CD4-positive, alpha-beta T cell treated with Interferon alpha-2 for 1 hour (primary cell): ENCODE measurements at regions not wholly inside any gene's neighbourhood (a gene's known extent, or its start where the extent isn't known, plus 50 kb on each side); places are given as distances from the start of the nearest gene placed in this dataset.
"Not testable (repeated sequence)": the region's sequence is repeated elsewhere in the genome, so short reads cannot be mapped to it uniquely, and the experiment has no call there.

ENCODE experiments used
- DNase-seq, 2 donors: peaks; one replicate each; pipeline ENCODE4 v3.0.0-alpha.2; 2020 to 2022

DNA sequence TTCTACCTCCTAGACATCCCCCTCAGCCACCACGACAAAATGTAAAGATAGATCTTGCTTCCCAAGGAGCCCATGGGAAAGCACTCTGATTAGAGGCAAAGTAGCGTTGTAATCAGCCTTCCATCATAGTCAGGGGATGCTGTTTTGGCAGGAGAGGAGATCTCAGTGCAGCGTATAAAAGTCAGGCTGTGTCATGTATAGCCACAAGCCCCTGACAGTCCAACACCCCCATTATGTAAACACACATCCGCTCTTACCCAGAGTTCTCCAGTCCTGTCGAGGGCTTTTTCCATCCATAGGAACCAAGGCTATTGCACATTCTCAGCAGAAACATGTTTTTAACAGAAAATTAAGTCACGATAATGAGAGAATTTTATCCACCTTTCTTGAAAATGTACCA is 156.3 kb downstream of the CYSLTR2 start:
- DNase-seq: no peak

DNA sequence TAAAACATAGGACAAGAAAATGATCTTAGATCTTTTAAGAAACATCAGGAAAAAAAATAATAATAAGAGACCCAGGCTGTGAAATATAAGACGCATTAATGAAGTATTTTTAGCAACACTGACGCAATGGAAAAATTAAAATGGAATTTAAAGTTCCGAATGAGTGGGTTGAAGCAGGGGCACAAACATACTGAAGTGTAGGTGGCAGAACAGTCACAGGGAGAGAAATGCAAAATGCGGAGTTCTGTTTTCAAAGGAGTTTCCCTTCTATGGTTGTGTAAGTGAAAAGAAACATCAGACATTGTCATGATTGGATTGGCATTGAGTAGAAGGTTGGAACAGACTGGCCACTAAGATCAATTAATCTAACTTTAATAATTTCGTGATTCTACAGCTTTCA is 159.8 kb downstream of the CYSLTR2 start:
- no peak for DNase-seq

GRCh38 chr13:48816700-48817099 is 159.0 kb upstream of the FNDC3A start:
- no peak for DNase-seq

GRCh38 chr13:48817166-48817802 is 158.4 kb upstream of the FNDC3A start:
- peak in 1 of 2 donors; percentile 28 for DNase-seq

DNA sequence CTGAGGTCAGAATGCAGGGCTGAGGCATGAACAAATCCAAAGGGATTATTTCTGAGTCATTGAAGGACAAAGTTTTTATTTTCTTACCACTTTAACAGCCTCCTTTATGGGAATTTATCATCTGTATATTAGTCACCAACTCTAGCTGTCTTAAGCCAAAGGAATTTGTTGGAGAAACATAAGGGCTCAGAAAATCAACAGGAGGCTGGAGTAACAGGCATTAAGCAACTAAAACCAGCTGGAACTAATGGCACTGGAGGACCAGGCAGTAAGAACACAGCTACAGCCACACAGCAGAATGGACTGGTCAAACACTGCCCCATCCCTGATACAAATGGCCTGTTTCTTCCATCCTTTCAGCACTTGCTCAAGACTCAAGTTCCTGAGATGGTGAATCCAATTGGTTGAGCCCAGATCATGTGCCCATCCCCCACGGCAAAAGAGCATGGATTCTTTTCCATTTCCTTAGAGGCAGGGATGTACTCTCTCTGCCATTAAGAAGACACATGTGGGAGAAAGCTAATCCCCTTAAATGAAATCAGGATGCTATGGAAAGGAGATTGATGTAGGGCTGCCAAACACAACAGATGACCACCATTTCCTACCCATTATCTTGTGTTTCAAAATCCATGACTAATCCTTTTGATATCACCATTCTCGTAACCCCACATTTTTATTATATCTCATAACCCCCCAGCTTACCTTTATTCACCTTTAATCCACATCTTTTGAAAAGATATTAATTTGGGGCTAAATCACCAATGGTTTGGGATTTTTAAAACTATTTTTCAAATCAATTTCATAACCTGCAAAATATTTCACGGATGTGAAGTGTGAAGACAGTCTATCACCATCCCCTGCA is 157.0 kb upstream of the FNDC3A start:
- no peak for DNase-seq

- no peak for DNase-seq
Observed at GRCh38 chr13:48819376-48819775, 156.3 kb upstream of the FNDC3A start.

- DNase-seq: no peak
Observed at GRCh38 chr13:48819899-48820298, 155.8 kb upstream of the FNDC3A start.

GRCh38 chr13:48823526-48823925 is 152.2 kb upstream of the FNDC3A start:
- DNase-seq: not testable (repeated sequence)

- no peak for DNase-seq
Observed at GRCh38 chr13:48826039-48826438, 149.7 kb upstream of the FNDC3A start.

- DNase-seq: not testable (repeated sequence)
Observed at GRCh38 chr13:48826922-48827454, 148.7 kb upstream of the FNDC3A start.

DNA sequence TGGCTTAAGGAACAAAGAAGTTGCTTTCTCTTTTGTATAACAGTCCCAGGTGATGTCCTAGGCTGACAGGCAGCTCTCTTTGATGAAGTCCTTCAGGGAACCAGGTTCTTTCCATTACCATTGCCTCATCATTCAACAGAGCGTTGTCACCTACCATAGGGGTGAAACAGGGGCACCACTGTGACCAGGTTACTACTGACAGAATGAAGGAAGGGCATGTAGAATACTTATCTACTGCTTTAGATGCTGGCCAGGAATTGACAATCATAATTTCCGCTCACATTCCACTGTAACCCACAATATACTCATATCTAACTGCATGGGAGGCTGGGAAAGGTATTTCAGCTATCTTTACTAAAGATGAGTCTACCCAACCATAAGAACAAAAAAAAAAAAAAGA is 148.0 kb upstream of the FNDC3A start:
- DNase-seq: no peak

GRCh38 chr13:48828962-48829411 is 146.7 kb upstream of the FNDC3A start:
- DNase-seq: peak in 1 of 2 donors; percentile 7

DNA sequence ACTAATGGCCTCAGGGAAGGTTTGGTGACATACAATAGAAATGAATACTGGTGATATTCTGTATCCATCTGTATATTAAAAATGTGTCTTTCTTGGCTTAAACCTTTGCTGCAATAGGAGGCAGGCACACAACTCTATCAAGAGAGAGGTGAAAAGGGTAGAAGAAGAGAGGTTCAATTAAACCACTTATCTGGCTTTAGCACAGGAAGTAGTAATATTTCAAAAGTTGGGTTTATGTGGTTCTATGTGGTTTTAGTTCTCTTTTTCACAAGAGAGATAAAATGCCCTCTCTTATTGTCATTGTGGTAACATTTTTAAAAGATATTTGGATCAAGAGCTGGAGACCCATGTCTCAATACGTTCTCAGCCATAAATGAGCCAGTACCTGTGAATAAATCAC is 146.2 kb upstream of the FNDC3A start:
- DNase-seq: peak in 1 of 2 donors; percentile 7

- DNase-seq: no peak
Observed at GRCh38 chr13:48831248-48831647, 144.5 kb upstream of the FNDC3A start.

GRCh38 chr13:48833412-48833811 is 142.3 kb upstream of the FNDC3A start:
- DNase-seq: no peak

DNA sequence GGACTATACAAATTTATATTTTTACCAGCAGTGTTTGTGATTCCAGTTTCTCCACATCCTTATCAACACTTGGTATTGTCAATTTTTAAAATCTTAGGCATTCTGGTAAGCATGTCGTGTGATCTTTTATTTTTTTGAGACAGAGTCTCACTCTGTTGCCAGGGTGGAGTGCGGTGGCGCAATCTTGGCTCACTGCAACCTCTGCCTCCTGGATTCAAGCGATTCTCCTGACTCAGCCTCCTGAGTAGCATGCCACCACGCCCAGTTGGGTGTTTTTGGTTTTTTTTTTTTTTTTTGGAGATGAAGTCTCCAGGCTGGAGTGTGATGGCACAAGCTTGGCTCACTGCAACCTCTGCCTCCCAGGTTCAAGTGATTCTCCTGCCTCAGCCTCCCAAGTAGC is 140.4 kb upstream of the FNDC3A start:
- not testable (repeated sequence) for DNase-seq

DNA sequence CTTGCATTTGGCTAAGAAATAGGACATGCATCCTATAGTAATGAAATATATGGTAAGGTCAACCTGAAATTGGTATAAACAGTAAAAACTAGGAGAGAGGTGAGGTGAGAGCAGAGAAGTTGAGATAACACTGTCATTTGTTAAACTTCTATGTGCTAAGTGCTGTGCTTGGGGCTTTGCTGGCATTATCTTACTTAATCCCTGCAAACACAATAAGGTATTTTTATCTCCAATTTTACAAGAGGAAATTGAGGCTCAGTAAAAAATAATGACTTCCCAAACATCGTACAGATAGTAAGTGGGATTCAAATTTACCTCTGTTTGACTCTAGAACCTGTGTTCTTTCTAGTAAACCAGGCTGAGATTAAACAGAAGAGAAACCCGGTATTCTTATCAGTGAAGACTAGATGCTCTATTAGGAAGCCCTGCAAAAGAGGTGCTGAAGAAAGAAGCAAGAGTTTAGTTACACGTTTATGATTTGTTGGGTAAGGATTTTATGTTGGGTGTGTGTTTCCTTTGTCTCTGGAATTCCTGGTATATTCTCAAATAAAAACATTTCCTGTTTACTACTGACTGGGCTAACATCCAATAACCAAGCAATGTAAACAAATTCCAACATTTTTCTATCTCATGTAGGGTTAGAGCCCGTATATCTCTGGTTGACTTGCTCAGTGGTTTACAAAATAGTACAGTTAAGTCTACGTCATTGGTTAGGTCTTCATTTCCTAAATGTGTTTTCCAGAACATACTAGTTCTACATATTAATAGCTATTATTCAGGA is 137.3 kb upstream of the FNDC3A start:
- DNase-seq: no peak

DNA sequence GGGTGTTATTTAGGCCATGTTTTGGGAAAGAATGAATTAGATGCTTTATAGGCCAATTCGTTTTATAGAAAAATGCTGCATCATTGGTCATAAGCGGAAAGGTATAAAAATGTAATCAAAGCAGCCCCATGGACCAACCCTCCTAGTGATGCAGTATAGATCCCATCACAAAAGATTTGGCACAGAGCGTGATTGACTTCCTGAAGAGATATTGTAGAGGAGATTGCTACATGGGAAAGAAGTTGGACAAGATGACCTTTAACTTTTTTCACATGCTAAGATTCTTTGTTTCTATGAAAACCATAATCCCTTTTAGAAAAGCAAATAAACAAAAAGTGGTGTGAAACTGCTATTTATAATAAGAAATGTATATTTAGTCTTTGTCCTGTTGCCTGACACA is 136.5 kb upstream of the FNDC3A start:
- no peak for DNase-seq

- DNase-seq: no peak
Observed at GRCh38 chr13:48840366-48840765, 135.3 kb upstream of the FNDC3A start.

GRCh38 chr13:48842316-48842715 is 133.4 kb upstream of the FNDC3A start:
- no peak for DNase-seq

GRCh38 chr13:48843630-48844380 is 131.9 kb upstream of the FNDC3A start:
- no peak for DNase-seq

- DNase-seq: no peak
Observed at GRCh38 chr13:48844676-48845075, 131.0 kb upstream of the FNDC3A start.
